Aorta (tissue), 5 donors: ENCODE measurements at regions not wholly inside any gene's neighbourhood (a gene's known extent, or its start where the extent isn't known, plus 50 kb on each side); places are given as distances from the start of the nearest gene placed in this dataset.

ENCODE experiments used
- ATAC-seq: fragments of 200-7000 bp; cut with Tn5 transposase; one replicate; pipeline ENCODE4 v1.9.1; 2022; ENCODE audit warnings: moderate library complexity; ENCODE audit not compliant: low FRiP score
- DNase-seq, 2 donors: peaks; one replicate each; pipeline ENCODE4 v3.0.0-alpha.2; 2020
- H3K27ac ChIP-seq, 2 donors: one replicate each; pipeline ENCODE4 v1.5.1; 2013; ENCODE audit warnings: low read length in 2 of 2, mild to moderate bottlenecking in 2 of 2, moderate library complexity in 2 of 2, control low read depth in 1 of 2, inconsistent platforms in 1 of 2, low read depth in 1 of 2
- H3K27me3 ChIP-seq, 2 donors: one replicate each; pipeline ENCODE4 v1.6.1; 2013; ENCODE audit warnings: control low read depth in 1 of 2, low read length in 1 of 2, mild to moderate bottlenecking in 1 of 2, moderate library complexity in 1 of 2; ENCODE audit not compliant: insufficient read depth in 2 of 2, control insufficient read depth in 1 of 2
- H3K36me3 ChIP-seq, 2 donors: one replicate each; pipeline ENCODE4 v1.6.1; 2013; ENCODE audit warnings: control low read depth in 1 of 2, low read length in 1 of 2, mild to moderate bottlenecking in 1 of 2; ENCODE audit not compliant: insufficient read depth in 2 of 2, control insufficient read depth in 1 of 2
- H3K4me1 ChIP-seq, 2 donors: one replicate each; pipeline ENCODE4 v1.6.1; 2013; ENCODE audit warnings: low read length in 2 of 2, control low read depth in 1 of 2, mild to moderate bottlenecking in 1 of 2, moderate library complexity in 1 of 2; ENCODE audit not compliant: insufficient read depth in 2 of 2, control insufficient read depth in 1 of 2
- H3K4me3 ChIP-seq, 2 donors: one replicate each; pipeline ENCODE4 v1.5.1; 2013; ENCODE audit warnings: low read length in 2 of 2, control low read depth in 1 of 2, mild to moderate bottlenecking in 1 of 2
- H3K9me3 ChIP-seq: one replicate; pipeline ENCODE4 v1.6.1; 2013; ENCODE audit warnings: mild to moderate bottlenecking, low read length; ENCODE audit not compliant: control insufficient read depth
- WGBS, 2 donors: extraction: QIAGEN DNeasy Blood & Tissue Kit; methylation state at CpG; one replicate each; pipeline ENCODE4 v1.1.7; 2013; 5-methylcytosine and 5-hydroxymethylcytosine counted together
- intact Hi-C, 2 donors: fragments of 100-400 bp; cut with DNase I; formaldehyde crosslinking; loops; one replicate each; pipeline versions ENCODE4 v1.14.2 to v1.15.0; 2022
- donor health status: healthy with polysubstance abuse.
- donor health status: Bipolar disorder and iron deficiency.
- donor health status: DM: no; HTN: no; CAD: no.
- donor health status: DM: no; HTN: no; CAD: no.
- donor health status: DM: yes; HTN: yes; CAD: no.

DNA sequence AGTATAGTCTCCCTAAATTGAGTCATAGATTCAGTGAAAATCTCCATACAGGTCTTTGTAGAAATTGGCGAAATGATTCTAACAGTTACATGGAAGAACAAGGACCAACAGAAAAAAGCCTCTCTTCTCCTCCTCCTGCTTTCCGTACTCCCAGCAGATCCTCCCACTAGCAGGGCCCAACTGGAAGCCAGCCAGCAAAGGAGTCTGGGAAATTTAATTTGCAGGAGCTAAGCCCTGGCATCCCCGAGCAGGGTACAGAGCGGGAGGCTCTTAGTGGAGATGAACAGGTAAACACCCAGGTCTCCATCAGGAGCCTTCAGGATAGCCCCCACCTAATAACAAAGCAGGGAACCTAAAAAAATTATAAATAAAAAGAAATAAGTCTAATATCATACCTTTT lies 1473.8 kb downstream of the TBC1D22A start:
- no peak for ATAC-seq
- H3K4me1 ChIP-seq = no peaks in the 10 kb centered on the region
- H3K36me3 ChIP-seq = no peaks in the 10 kb centered on the region
- intact Hi-C loops = no loop called here
- DNase-seq = no peak
- WGBS, 2 donors = 49 to 52% methylated on average over 4 of the region's 4 CpGs
- H3K27ac ChIP-seq = no peak overlapping the region
- H3K9me3 ChIP-seq = peaks cover 6% of the 10 kb centered on the region
- H3K4me3 ChIP-seq = no peak overlapping the region
- no peaks in the 10 kb centered on the region for H3K27me3 ChIP-seq

DNA sequence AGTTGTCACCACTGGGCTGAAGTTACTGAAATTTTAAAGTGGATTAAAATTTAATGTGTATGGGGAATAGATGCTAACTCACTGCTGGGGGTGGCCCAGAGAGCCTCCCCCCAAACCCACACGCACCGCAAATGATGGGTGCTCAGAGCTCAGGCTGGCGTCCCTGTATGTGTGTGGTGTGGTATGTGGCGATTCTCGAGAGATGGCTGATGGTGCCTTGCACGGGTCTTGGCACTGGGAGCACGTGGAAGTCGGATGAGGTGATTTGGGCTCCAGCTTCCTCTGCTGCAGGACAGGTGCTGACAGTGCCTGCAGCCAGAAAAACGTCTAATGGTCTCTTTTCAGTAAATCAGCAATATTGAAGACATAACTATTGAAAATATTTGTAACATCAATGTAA lies 1473.3 kb downstream of the TBC1D22A start:
- no peak overlapping the region for H3K4me3 ChIP-seq
- ATAC-seq (no peak), DNase-seq (no peak)
- peaks cover 6% of the 10 kb centered on the region for H3K9me3 ChIP-seq
- 82 to 84% methylated on average over 9 of the region's 9 CpGs for WGBS, 2 donors
- no peak overlapping the region for H3K27ac ChIP-seq
- intact Hi-C loops = no loop called here
- no peaks in the 10 kb centered on the region for H3K4me1 ChIP-seq
- H3K27me3 ChIP-seq = no peaks in the 10 kb centered on the region
- H3K36me3 ChIP-seq = no peaks in the 10 kb centered on the region

DNA sequence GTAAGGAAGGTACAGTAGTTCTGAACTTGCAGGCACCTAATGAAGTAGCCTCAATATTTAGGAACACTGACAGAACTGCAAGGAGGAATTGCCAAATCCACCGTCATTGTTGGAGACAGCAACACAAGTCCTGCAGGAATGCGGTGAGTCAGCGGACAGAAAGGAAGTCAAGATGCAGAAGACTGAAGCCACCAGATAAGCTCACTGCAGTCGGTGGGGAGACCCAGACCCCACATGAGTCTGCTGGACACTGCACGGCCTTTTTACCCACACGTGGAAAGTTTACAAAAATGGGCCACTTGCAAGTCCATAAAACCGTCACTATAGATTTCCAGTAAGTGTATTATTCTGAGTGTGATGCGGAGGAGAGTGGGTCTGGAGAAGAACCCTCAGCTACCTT lies 1471.6 kb downstream of the TBC1D22A start:
- Histone ChIP-seq H3K27ac (no peak overlapping the region), H3K9me3 (peaks cover 4% of the 10 kb centered on the region), H3K4me3 (no peak overlapping the region), H3K27me3 (no peaks in the 10 kb centered on the region), H3K36me3 (no peaks in the 10 kb centered on the region), H3K4me1 (no peaks in the 10 kb centered on the region)
- intact Hi-C loops = no loop called here
- DNase-seq (no peak), ATAC-seq (no peak)
- WGBS, 2 donors = 87 to 91% methylated on average over 8 of the region's 8 CpGs

DNA sequence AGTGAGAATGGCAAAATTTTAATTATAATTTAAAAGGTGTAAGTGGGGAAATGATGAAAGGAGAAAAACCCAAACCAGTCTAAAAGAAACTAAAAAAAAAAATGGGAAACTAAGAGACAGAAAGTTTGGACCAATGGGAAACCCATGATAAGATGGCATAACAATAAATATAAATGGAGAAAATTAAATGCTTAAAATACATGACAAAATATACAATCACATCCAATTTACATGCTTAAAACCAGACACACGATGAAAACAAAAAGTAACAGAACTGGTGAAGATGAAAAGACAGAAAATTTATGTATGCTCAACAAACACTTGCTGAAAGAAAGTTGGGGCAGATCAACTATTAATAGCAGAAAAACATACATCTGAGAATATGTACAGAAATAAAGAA lies 1471.1 kb downstream of the TBC1D22A start:
- WGBS, 2 donors = 85 to 97% methylated on average over 1 of the region's 1 CpG
- no peaks in the 10 kb centered on the region for H3K36me3 ChIP-seq
- H3K27me3 ChIP-seq = no peaks in the 10 kb centered on the region
- ATAC-seq = no peak
- peaks cover 4% of the 10 kb centered on the region for H3K9me3 ChIP-seq
- H3K4me3 ChIP-seq = no peak overlapping the region
- no peaks in the 10 kb centered on the region for H3K4me1 ChIP-seq
- no peak overlapping the region for H3K27ac ChIP-seq
- no peak for DNase-seq
- intact Hi-C loops = no loop called here

- Histone ChIP-seq H3K27ac (no peak overlapping the region), H3K9me3 (no peaks in the 10 kb centered on the region), H3K27me3 (no peaks in the 10 kb centered on the region), H3K4me1 (no peaks in the 10 kb centered on the region), H3K4me3 (no peak overlapping the region), H3K36me3 (no peaks in the 10 kb centered on the region)
- 90 to 94% methylated on average over 5 of the region's 5 CpGs for WGBS, 2 donors
- DNase-seq = no peak
- intact Hi-C loops = no loop called here
- ATAC-seq = no peak
Measured at GRCh38 chr22:48228468-48228867, 1466.0 kb downstream of the TBC1D22A start.

DNA sequence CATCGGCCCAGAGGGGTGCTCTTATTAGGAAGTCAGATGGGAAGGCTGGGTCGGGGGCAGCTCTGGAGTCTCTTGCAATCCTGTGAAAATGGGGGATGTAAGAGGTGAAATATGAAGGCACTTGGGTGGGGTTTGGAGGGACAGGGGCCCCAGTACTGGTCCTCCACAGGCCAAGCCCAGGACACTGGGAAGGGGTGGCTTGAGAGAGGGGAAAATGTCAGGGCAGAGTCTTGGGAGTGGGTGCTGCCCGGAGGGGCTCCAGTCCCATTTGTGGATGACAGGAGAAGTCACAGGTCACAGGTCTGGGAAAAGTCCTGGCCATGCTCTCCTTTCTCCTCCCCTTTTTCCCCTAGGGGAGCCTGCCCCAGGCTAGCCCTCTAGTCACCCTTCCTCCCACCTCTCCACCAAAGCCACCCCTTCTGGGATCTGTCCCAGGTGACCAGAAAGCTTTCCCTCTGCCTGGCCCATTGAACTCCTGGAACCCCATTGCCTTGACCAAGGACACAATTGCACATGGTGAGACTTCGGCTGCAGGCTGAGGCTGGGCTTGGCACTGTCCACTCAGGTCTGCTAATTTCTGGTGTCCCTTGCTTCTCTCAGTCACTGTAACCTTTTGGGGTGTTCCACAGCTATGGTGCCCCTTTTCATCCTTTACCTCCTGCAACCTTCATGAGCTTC lies 1465.0 kb downstream of the TBC1D22A start:
- Histone ChIP-seq H3K4me3 (no peak overlapping the region), H3K27me3 (no peaks in the 10 kb centered on the region), H3K4me1 (no peaks in the 10 kb centered on the region), H3K36me3 (no peaks in the 10 kb centered on the region), H3K27ac (no peak overlapping the region), H3K9me3 (no peaks in the 10 kb centered on the region)
- intact Hi-C loops = no loop called here
- DNase-seq (no peak), ATAC-seq (peak; percentile 19)
- 83 to 85% methylated on average over 4 of the region's 4 CpGs for WGBS, 2 donors

GRCh38 chr22:48226026-48227013 lies 1463.9 kb downstream of the TBC1D22A start:
- Histone ChIP-seq H3K4me3 (no peak overlapping the region), H3K9me3 (no peaks in the 10 kb centered on the region), H3K27me3 (no peaks in the 10 kb centered on the region), H3K27ac (no peak overlapping the region), H3K4me1 (no peaks in the 10 kb centered on the region), H3K36me3 (no peaks in the 10 kb centered on the region)
- ATAC-seq = no peak
- intact Hi-C loops = no loop called here
- WGBS, 2 donors = 78% methylated on average over 23 of the region's 23 CpGs
- DNase-seq = no peak

DNA sequence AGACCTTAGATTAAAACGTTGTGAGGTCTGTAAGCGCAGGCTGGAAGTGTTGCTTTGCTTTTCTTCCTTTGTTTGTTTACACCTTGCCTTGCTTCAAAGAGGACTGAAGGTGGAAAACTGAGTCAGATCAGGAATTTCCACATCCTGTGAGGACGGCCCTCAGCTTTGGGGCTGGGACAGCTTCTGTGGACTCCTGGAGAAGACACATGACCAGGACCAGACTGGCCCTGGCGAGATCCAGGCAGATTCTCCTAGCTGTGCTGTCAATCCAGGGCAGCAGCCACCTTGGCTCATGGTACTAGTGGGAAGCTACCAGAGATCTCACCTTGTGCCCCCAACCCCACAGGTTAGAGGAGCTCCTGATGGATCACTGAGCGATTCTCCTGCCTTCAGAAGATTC lies 1461.9 kb downstream of the TBC1D22A start:
- ATAC-seq (no peak), DNase-seq (no peak)
- 54 to 59% methylated on average over 5 of the region's 5 CpGs for whole genome bisulfite sequencing, 2 donors
- H3K4me3 ChIP-seq = no peak overlapping the region
- intact Hi-C loops = no loop called here
- H3K9me3 ChIP-seq = no peaks in the 10 kb centered on the region
- no peaks in the 10 kb centered on the region for H3K27me3 ChIP-seq
- no peaks in the 10 kb centered on the region for H3K36me3 ChIP-seq
- no peaks in the 10 kb centered on the region for H3K4me1 ChIP-seq
- H3K27ac ChIP-seq = no peak overlapping the region
